ENCODE measurements at regions not wholly inside any gene's neighbourhood (a gene's known extent, or its start where the extent isn't known, plus 50 kb on each side); places are given as distances from the start of the nearest gene placed in this dataset.

DNA sequence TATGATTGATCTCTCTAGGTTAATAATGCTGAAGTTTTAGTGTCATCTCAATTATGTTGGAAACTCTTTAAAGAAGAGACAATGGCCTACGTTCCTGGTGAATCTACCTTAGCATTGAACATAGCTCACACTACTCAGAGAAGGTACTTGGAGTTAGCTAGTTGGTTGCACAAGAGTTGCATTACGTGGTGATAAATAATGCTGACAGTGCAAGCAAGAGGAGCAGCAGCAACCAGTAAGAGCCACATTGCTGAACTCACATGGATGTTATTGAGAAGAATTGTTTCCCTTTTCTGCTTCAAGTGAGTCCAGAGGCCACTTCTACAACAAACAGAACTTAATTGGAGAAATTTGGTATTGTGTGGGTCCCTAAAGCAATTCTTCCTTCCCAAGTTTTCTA is 737.1 kb downstream of the TDRD15 start:
- no peaks in the 10 kb centered on the region for H3K9me3 ChIP-seq
- DNase-seq = no peak
- no peak overlapping the region for H3K27ac ChIP-seq
- no peaks in the 10 kb centered on the region for H3K36me3 ChIP-seq
- H3K4me3 ChIP-seq = no peak overlapping the region
- no peaks in the 10 kb centered on the region for H3K4me1 ChIP-seq
- H3K27me3 ChIP-seq = no peaks in the 10 kb centered on the region
- intact Hi-C loops (cut with DNase I) = no loop called here
- H3K9ac ChIP-seq (ENCODE audit: low read depth in 2 of 2, low read length in 2 of 2) = no peak overlapping the region
- no peak for TF ChIP-seq CTCF (IDR thresholded peaks at IDR 0.05)

GRCh38 chr2:21866316-21866715 is 742.5 kb downstream of the TDRD15 start:
- DNase-seq = no peak
- no peak overlapping the region for H3K9ac ChIP-seq (ENCODE audit: low read depth in 2 of 2, low read length in 2 of 2)
- H3K4me3 ChIP-seq = no peak overlapping the region
- no peak overlapping the region for H3K27ac ChIP-seq
- H3K27me3 ChIP-seq = no peaks in the 10 kb centered on the region
- no peaks in the 10 kb centered on the region for H3K9me3 ChIP-seq
- H3K36me3 ChIP-seq = no peaks in the 10 kb centered on the region
- no peak for TF ChIP-seq CTCF (IDR thresholded peaks at IDR 0.05)
- intact Hi-C loops (cut with DNase I) = no loop called here
- no peaks in the 10 kb centered on the region for H3K4me1 ChIP-seq

DNA sequence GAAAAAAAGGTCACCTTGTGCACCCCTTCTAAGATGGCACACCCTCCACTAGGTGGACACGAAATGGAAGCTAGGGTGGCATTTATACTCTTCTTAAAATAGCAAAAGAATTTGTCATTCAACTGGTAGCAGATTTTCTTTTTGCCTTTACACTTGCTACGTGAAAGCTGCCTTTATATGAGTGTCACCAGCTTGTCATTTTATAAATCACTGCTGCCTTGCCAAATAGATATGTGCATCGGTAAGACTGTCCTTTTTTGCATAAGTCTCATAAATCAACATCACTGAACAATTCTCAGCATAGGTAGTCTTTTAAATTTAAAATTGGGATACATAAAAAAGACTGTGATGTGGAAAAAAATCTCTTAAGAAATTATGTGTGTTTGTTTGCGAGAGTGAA is 764.1 kb downstream of the TDRD15 start:
- H3K9ac ChIP-seq (ENCODE audit: low read depth in 2 of 2, low read length in 2 of 2) = no peak overlapping the region
- intact Hi-C loops (cut with DNase I) = no loop called here
- TF ChIP-seq CTCF (IDR thresholded peaks at IDR 0.05) = no peak

GRCh38 chr2:21890041-21890440 is 766.3 kb downstream of the TDRD15 start:
- no peak overlapping the region for H3K4me3 ChIP-seq
- no peak for DNase-seq
- H3K36me3 ChIP-seq = no peaks in the 10 kb centered on the region
- no peak overlapping the region for H3K27ac ChIP-seq
- no peaks in the 10 kb centered on the region for H3K4me1 ChIP-seq
- TF ChIP-seq CTCF (IDR thresholded peaks at IDR 0.05) = no peak
- intact Hi-C loops (cut with DNase I) = no loop called here
- H3K9ac ChIP-seq (ENCODE audit: low read depth in 2 of 2, low read length in 2 of 2) = no peak overlapping the region
- no peaks in the 10 kb centered on the region for H3K9me3 ChIP-seq
- H3K27me3 ChIP-seq = no peaks in the 10 kb centered on the region

More for the DNA sequence above, 764.1 kb downstream of the TDRD15 start:
- no peaks in the 10 kb centered on the region for H3K4me1 ChIP-seq
- H3K4me3 ChIP-seq = no peak overlapping the region
- H3K27me3 ChIP-seq = no peaks in the 10 kb centered on the region
- no peak overlapping the region for H3K27ac ChIP-seq
- no peak for DNase-seq
- no peaks in the 10 kb centered on the region for H3K9me3 ChIP-seq
- no peaks in the 10 kb centered on the region for H3K36me3 ChIP-seq

GRCh38 chr2:21890716-21891115 is 766.9 kb downstream of the TDRD15 start:
- H3K27ac ChIP-seq = no peak overlapping the region
- H3K4me1 ChIP-seq = no peaks in the 10 kb centered on the region
- no peak overlapping the region for H3K9ac ChIP-seq (ENCODE audit: low read depth in 2 of 2, low read length in 2 of 2)
- no peaks in the 10 kb centered on the region for H3K9me3 ChIP-seq
- no peak overlapping the region for H3K4me3 ChIP-seq
- no peak for TF ChIP-seq CTCF (IDR thresholded peaks at IDR 0.05)
- DNase-seq = no peak
- no peaks in the 10 kb centered on the region for H3K27me3 ChIP-seq
- intact Hi-C loops (cut with DNase I) = no loop called here
- H3K36me3 ChIP-seq = no peaks in the 10 kb centered on the region

DNA sequence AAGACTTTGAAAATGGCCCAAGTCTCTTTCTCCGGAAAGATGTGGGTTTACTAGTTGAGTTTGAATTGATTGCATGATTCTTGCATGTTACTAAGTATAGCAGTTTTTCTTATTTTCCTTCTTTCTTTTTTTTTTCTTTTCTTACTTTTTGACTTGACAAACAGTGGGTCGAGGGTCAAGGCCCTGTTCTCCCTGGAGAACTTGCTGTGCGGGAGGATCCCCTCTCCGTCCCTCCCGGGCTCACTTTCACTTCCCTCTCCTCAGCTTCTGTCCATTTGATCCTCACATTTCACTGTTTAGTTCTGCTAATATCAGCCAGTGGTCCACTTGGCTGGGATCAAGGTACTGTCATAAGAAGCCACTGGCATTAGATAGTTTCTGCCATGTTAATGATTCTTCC is 767.4 kb downstream of the TDRD15 start:
- H3K9ac ChIP-seq (ENCODE audit: low read depth in 2 of 2, low read length in 2 of 2) = no peak overlapping the region
- H3K4me1 ChIP-seq = no peaks in the 10 kb centered on the region
- TF ChIP-seq CTCF (IDR thresholded peaks at IDR 0.05) = no peak
- no peaks in the 10 kb centered on the region for H3K36me3 ChIP-seq
- H3K4me3 ChIP-seq = no peak overlapping the region
- no peaks in the 10 kb centered on the region for H3K9me3 ChIP-seq
- intact Hi-C loops (cut with DNase I) = no loop called here
- no peaks in the 10 kb centered on the region for H3K27me3 ChIP-seq
- H3K27ac ChIP-seq = no peak overlapping the region
- no peak for DNase-seq

Measured in colonic mucosa (tissue), 4 donors.